GM19467 (cell line): ENCODE measurements at regions not wholly inside any gene's neighbourhood (a gene's known extent, or its start where the extent isn't known, plus 50 kb on each side); places are given as distances from the start of the nearest gene placed in this dataset.
"Not testable (repeated sequence)": the region's sequence is repeated elsewhere in the genome, so short reads cannot be mapped to it uniquely, and the experiment has no call there.

Source experiments
- ATAC-seq: cut with Tn5 transposase; IDR thresholded peaks from one replicate; pipeline ENCODE4 v1.9.1; 2021; ENCODE audit warnings: mild to moderate bottlenecking, moderate library complexity; ENCODE audit not compliant: unreplicated experiment

DNA sequence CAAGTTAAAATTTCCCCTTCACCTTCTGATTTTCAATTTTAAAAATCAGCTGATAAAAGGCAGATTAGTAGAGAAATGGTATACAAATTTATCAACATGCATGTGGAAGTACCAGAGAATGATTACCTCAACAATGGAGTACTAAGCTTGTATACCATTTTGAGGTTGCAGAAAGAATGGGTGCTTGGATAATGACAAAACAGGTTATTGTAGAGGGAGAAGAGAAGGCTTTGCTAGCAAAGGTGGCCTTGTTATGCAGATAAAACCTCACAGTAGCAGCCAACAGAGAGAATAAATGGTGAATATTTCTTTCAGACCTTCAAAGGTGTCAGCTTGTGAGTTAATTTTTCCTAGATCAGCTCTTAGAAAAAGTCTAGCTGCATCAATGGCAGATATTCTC, 1174.9 kb upstream of the ADGRL4 start:
- no peak for ATAC-seq

- no peak for ATAC-seq
These were observed 1165.1 kb upstream of the ADGRL4 start for GRCh38 chr1:80171631-80172030.

- no peak for ATAC-seq
These were observed 1164.4 kb upstream of the ADGRL4 start for GRCh38 chr1:80170811-80171485.

GRCh38 chr1:80164150-80164549, 1157.6 kb upstream of the ADGRL4 start:
- no peak for ATAC-seq

DNA sequence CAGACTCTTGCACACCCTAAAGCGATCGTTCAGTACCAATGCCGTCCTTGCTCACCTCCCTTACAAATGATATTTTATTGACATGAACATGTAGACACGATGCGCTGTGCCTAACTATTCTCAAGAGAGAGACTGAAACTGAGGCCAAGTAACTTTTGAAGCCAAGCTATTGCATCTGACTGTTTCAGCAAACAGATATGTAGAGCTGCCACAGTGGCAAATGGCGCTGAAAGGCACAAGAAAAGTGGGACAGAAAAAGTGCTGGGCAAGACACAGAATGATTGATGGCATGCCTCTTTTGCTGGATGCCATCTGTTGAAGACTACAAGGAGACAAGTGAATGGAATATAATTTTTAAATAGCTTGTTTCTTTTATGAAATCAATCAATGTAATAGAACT, 1157.2 kb upstream of the ADGRL4 start:
- no peak for ATAC-seq

GRCh38 chr1:80158771-80159170, 1152.2 kb upstream of the ADGRL4 start:
- no peak for ATAC-seq

- no peak for ATAC-seq
These were observed 1151.7 kb upstream of the ADGRL4 start for GRCh38 chr1:80158266-80158665.

GRCh38 chr1:80155371-80155770, 1148.8 kb upstream of the ADGRL4 start:
- no peak for ATAC-seq

- no peak for ATAC-seq
These were observed 1147.6 kb upstream of the ADGRL4 start for GRCh38 chr1:80154176-80154575.

DNA sequence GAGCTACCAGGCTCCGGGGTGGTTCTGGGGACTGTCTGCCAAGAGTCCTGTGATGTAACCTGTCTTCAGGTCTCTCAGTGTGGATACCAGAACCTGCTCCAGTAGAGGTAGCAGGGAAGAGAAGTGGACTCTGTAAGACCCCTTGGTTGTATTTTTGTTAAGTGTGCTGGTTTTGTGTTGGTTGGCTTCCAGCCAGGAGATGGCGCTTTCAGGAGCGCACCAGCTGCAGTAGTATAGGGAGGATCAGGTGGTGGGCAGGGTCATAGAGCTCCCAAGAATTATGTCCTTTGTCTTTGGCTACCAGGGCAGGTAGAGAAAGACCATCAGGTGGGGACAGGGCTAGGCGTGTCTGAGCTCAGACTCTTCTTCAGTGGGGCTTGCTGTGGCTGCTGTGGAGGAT, 1147.2 kb upstream of the ADGRL4 start:
- no peak for ATAC-seq

DNA sequence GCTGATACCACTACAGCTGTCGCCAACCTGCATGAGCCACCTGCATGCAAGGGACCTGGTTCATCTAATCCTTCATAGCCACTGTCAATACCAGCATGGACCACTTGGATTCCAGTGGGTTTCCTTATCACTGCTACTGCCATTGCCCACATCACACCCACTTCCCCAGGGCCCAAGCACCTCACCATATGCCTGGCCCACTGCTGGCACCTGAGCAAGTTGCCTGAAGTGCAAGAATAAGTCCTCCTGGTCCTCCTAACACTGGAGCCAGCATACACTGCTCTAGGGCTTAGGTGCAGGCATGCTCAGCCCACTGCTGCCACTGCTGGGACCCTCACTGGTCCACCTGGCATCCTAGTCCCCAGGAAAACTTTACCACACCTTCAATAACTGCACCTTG, 1136.8 kb upstream of the ADGRL4 start:
- no peak for ATAC-seq

DNA sequence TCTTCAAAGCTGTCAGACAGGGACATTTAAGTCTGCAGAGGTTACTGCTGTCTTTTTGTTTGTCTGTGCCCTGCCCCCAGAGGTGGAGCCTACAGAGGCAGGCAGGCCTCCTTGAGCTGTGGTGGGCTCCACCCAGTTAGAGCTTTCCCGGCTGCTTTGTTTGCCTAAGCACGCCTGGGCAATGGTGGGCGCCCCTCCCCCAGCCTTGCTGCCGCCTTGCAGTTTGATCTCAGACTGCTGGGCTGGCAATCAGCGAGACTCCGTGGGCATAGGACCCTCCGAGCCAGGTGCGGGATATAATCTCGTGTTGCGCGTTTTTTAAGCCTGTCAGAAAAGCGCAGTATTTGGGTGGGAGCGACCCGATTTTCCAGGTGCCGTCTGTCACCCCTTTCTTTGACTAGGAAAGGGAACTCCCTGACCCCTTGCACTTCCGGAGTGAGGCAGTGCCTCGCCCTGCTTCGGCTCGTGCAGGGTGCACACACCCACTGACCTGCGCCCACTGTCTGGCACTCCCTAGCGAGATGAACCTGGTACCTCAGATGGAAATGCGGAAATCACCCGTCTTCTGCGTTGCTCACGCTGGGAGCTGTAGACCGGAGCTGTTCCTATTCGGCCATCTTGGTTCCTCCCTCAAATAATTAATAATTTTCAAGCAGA, 1131.5 kb upstream of the ADGRL4 start:
- not testable (repeated sequence) for ATAC-seq

DNA sequence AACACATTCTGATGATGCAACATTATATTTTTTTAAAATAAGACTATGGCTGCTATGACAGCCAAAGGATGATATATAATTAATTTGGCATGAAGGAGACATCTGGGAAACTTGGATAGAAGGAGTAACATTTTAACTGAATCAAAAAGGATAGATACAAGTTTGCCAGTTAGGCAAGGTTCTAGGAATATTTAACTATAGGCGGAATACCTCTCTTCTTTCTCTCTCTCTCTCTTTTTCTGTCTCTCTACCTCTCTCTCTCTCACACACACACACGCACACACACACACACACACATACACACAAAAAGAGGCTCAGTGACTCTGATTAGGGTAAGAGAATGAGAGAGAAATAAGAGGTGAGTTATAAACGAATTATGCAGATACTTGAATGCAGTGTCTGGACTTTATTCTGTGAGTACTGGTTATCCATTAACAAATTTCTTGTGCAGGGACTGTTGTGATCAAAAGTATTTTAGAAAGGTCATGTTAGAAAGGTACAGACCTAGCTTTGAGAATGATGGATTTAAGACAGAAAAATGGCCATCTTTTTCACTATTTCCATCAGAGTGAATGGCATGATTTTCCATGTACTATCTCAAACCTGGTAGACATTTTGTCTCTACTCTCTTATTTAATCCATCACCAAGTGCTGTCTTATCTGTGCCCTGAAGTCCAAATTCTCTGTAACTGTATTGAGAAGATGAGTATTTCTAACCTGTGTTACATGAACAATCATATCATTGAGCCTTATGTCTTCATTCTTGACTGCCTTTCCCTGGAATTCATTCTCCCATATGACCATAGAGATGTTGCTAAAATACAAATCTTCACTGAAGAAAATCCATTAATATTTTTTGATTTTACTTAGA, 1106.9 kb upstream of the ADGRL4 start:
- no peak for ATAC-seq

DNA sequence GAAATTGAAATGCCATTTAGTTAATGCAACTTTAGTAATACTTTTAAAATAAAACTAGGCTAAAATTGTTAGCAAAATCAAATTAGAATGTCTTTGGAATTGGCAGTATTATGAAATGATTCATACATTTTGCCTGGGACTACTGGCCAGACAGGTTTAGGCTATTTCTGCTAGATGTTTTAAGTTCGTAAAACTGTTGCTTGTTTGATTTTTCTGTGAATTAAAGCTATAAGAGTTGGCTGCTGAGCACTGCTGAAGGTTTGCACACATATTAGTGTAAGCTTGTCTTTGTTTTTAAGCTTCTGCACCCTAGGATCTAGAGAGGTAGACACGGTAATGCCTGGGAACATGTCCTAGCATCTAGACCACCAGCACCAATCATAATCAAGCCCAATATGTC, 1094.6 kb upstream of the ADGRL4 start:
- ATAC-seq: no peak

- no peak for ATAC-seq
These were observed 1093.2 kb upstream of the ADGRL4 start for GRCh38 chr1:80099713-80100112.

DNA sequence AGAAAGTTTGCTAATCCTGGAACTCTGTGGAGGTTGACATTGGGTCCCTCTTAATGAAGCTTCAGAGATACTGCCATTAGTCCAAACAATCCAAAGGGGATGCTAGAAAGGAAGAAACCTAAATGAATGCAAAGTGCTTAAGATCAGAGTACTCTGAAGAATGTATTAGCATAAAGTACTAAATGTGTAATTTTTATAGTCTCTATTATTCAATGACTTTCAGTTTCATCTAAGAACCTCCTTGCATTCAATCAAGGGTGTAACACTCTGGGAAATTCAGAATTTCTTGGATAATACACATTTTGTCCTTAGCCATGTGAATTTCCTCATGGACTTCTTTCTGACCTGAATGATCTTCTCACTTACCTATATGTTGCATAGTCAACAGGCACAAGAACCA, 1078.5 kb upstream of the ADGRL4 start:
- ATAC-seq: no peak

DNA sequence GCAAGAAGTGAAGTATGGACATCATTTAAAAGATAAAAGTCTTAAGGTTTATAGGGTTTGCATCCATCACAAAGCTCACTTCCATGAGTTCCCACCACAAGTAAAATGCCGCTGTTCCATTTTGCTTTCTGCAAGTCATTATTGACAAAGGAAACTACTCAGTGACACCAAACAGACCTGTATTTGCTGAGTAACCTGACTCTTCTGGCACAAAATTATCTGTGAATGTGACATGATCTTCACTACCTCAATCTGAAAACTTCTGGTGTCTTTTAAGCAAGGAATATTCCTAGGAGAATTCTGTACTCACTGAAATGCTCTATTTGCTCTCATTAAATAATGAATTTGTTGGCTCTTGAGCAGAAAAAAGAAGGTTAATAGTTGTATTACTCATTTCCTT, 1077.4 kb upstream of the ADGRL4 start:
- no peak for ATAC-seq

DNA sequence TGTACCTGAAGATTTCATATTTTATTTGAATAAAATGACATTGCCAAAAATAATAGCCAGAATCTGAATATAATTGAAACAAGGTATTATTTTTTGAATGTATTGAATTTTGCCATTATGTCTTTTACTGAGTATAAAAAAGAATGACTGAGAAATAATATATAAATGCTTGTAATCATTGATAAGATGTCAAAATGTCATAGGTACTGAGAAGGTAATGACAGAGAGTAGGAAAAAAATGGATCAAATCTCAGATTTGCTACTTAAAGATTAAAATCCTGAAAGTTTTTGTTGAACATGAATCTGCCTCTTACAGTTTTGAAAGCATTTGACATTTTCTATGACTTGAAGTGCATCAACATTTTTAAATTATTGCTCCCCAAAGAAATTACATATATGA, 1069.9 kb upstream of the ADGRL4 start:
- ATAC-seq: no peak

GRCh38 chr1:80075351-80075750, 1068.8 kb upstream of the ADGRL4 start:
- ATAC-seq: no peak

DNA sequence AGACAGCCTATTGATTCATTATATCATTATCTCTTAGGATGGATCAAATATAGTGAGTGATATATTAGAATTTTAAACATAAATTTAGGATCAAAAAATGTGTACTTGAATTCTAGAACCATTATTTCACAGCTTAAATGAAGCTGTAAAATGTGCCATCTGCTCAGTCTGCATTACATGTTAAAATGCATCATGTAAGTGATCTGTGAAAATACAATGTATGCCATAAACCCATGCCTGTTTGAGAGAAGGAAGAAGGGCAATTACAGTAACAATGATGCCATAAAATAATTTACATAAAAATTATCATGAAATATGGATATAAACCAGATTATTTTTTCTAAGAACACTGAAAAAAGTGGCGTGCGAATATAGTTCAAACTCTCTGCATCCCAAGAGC, 1066.0 kb upstream of the ADGRL4 start:
- ATAC-seq: no peak

DNA sequence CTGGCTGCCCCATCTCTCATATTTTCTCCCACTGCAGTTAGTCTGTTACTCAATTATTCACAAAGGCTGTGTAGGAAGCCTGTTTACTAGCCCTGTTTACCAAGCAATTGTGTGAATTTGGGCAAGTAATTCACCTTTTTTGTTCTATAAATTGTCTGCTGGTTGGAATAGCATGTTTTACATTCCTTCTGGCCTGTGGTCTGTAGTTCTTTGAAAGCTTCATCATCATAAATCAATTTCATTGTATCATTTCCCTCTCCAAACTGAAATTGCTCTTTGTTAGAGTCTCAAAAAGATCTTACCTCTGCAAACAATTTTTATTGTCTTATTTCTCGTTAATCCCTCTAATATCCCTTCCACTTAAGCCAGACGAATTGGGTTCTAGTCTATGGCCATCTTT, 1059.5 kb upstream of the ADGRL4 start:
- no peak for ATAC-seq

DNA sequence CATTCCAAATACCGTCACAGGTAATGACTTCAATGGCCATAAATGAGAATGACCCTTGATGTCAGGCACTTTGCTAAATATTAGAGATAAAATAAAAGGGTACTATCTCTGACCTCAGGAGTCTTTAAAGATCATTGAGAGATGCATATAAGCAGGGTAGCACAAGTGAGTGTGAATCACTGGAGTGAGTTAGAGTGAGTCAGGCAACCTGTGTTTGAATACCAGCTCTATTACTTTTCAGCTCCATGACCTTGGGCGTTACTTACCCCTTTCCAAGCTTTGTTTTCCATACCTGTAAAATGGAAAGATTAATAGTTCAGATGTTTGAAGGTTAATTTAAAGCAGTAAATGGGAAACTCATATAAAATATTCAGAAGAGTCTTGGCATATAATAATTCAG, 1058.0 kb upstream of the ADGRL4 start:
- ATAC-seq: no peak
